Nephron progenitor cell (in vitro differentiated cells): ENCODE measurements at regions not wholly inside any gene's neighbourhood (a gene's known extent, or its start where the extent isn't known, plus 50 kb on each side); places are given as distances from the start of the nearest gene placed in this dataset.

Experiments
- DNase-seq: peaks from one replicate; pipeline ENCODE4 v3.0.0; 2021
- H3K27ac Mint-ChIP-seq: 2 replicates; pipeline ENCODE4 v1.8.0; 2021; ENCODE audit warnings: mild to moderate bottlenecking, moderate library complexity, mixed read lengths
- H3K27me3 Mint-ChIP-seq: 2 replicates; pipeline ENCODE4 v1.8.0; 2021; ENCODE audit warnings: mild to moderate bottlenecking, low read depth, mixed read lengths; ENCODE audit not compliant: poor library complexity
- H3K36me3 Mint-ChIP-seq: 2 replicates; pipeline ENCODE4 v1.8.0; 2021; ENCODE audit warnings: low read depth, mixed read lengths
- H3K4me1 Mint-ChIP-seq: 2 replicates; pipeline ENCODE4 v1.8.0; 2021; ENCODE audit warnings: mixed read lengths
- H3K4me3 Mint-ChIP-seq: 2 replicates; pipeline ENCODE4 v1.8.0; 2021; ENCODE audit warnings: mild to moderate bottlenecking, moderate library complexity, mixed read lengths
- H3K9me3 Mint-ChIP-seq: 2 replicates; pipeline ENCODE4 v1.8.0; 2021; ENCODE audit warnings: mild to moderate bottlenecking, moderate library complexity, mixed read lengths
- TF ChIP-seq, protein P1 (sequence below): fragments of 200-600 bp; sonication (generic); IDR thresholded peaks from 2 replicates; pipeline ENCODE4 v1.5.0; 2021; ENCODE audit warnings: antibody characterized with exemption

DNA sequence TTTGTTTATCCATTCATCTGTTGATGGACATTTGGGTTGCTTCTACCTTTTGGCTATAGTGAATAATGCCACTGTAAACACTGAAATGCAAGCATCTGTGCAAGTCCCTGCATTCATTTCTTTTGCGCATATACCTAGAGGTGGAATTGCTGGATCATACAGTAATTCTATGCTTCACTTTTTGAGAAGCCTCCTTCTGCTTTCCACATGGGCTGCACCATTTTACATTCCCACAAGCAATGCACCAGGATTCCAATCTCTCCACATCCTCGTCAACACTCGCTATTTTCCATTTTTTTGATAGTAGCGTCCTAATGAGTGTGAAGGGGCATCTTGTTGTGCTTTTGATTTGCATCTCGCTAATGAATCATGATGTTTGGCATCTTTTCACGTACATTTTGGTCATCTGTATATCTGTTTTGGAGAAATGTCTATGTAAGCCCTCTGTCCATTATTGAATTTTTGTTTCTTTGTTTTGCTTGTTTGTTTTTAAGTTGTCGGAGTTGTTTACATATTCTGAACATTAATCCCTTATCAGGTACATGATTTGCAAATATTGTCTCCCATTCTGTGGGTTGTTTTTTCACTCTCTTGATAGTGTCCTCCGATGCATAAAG, 335.4 kb downstream of the RRAGC start:
- Mint-ChIP-seq H3K4me3 (no peak overlapping the region), H3K27ac (no peak overlapping the region), H3K4me1 (peaks cover 47% of the 10 kb centered on the region), H3K9me3 (peaks cover 4% of the 10 kb centered on the region), H3K36me3 (no peaks in the 10 kb centered on the region), H3K27me3 (peaks cover 76% of the 10 kb centered on the region)
- no peak for DNase-seq
- TF ChIP-seq, protein P1, sequence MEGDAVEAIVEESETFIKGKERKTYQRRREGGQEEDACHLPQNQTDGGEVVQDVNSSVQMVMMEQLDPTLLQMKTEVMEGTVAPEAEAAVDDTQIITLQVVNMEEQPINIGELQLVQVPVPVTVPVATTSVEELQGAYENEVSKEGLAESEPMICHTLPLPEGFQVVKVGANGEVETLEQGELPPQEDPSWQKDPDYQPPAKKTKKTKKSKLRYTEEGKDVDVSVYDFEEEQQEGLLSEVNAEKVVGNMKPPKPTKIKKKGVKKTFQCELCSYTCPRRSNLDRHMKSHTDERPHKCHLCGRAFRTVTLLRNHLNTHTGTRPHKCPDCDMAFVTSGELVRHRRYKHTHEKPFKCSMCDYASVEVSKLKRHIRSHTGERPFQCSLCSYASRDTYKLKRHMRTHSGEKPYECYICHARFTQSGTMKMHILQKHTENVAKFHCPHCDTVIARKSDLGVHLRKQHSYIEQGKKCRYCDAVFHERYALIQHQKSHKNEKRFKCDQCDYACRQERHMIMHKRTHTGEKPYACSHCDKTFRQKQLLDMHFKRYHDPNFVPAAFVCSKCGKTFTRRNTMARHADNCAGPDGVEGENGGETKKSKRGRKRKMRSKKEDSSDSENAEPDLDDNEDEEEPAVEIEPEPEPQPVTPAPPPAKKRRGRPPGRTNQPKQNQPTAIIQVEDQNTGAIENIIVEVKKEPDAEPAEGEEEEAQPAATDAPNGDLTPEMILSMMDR, result no peak

DNA sequence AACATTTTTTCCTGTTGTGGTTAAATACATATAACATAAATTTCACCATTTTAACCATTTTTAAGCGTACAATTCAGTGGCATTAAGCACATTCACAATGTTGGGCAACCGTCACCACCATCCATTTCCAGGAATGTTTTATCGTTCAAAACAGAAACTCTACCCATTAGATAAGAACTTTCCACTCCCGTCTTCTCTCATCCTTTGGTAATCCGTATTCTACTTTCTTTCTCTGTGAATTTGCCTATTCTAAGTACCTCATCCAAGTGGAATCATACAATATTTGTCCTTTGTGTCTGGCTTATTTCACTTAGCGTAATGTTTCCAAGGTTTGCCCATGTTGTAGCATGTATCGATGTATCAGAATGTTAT, 336.0 kb downstream of the RRAGC start:
- no peaks in the 10 kb centered on the region for H3K36me3 Mint-ChIP-seq
- DNase-seq, result no peak
- H3K4me3 Mint-ChIP-seq, result no peak overlapping the region
- H3K27ac Mint-ChIP-seq, result no peak overlapping the region
- TF ChIP-seq, protein P1, result no peak
- H3K4me1 Mint-ChIP-seq, result peaks cover 43% of the 10 kb centered on the region
- H3K9me3 Mint-ChIP-seq, result peaks cover 2% of the 10 kb centered on the region
- peaks cover 76% of the 10 kb centered on the region for H3K27me3 Mint-ChIP-seq

- peaks cover 39% of the 10 kb centered on the region for H3K4me1 Mint-ChIP-seq
- TF ChIP-seq, protein P1, result no peak
- H3K27me3 Mint-ChIP-seq, result peaks cover 76% of the 10 kb centered on the region
- DNase-seq, result no peak
- no peak overlapping the region for H3K27ac Mint-ChIP-seq
- H3K36me3 Mint-ChIP-seq, result no peaks in the 10 kb centered on the region
- no peak overlapping the region for H3K4me3 Mint-ChIP-seq
- H3K9me3 Mint-ChIP-seq, result no peaks in the 10 kb centered on the region
Measured at GRCh38 chr1:38522915-38523567, 336.5 kb downstream of the RRAGC start.

DNA sequence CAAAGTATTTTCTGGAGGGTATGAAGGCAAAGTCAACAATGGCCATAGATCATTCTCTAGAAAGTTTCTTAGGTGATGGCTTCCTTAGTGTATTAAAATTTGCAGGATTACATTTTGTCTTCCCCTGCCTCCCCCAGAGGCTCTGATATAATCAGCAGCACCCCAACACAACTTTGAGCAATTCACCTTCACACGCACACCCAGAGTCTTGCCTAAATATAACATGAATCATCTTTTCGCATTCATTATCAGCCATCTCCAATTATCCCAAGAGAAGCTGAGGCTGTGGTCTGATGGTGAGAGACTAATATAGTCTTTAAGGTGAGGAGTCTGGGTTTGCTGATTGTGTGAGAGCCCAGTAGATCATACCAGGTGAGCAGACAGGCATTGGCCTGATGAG, 343.0 kb downstream of the RRAGC start:
- Mint-ChIP-seq H3K4me3 (no peak overlapping the region), H3K9me3 (no peaks in the 10 kb centered on the region), H3K27ac (no peak overlapping the region), H3K36me3 (no peaks in the 10 kb centered on the region), H3K4me1 (peaks cover 17% of the 10 kb centered on the region), H3K27me3 (peaks cover 62% of the 10 kb centered on the region)
- no peak for DNase-seq
- TF ChIP-seq, protein P1, result no peak

DNA sequence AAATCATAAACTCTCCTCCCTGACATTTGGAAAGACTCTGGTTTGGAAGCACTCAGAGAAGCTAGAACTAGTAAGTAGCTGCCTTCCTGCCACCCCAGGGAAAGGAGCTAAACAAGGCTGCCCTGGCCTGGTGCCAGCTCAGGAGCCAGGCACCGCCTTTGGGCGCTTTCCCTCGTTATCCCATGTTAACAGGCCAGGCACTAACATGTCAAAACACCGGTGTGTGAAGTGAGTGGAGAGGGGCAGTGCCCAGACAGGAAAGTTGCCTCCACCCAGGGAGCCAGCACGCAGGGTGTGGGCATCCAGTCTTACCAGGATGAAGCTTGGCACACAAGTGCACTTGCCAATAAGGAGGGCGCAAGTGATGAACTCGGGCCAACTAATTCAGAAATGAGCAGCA, 346.8 kb downstream of the RRAGC start:
- Mint-ChIP-seq H3K4me3 (no peak overlapping the region), H3K4me1 (peaks cover 26% of the 10 kb centered on the region), H3K9me3 (no peaks in the 10 kb centered on the region), H3K36me3 (no peaks in the 10 kb centered on the region), H3K27me3 (peaks cover 58% of the 10 kb centered on the region), H3K27ac (no peak overlapping the region)
- TF ChIP-seq, protein P1, result no peak
- no peak for DNase-seq
